GM18498 (cell line): ENCODE measurements at regions not wholly inside any gene's neighbourhood (a gene's known extent, or its start where the extent isn't known, plus 50 kb on each side); places are given as distances from the start of the nearest gene placed in this dataset.
"Not testable (repeated sequence)": the region's sequence is repeated elsewhere in the genome, so short reads cannot be mapped to it uniquely, and the experiment has no call there.

Experiments
- ATAC-seq: cut with Tn5 transposase; IDR thresholded peaks from one replicate; pipeline ENCODE4 v1.9.1; 2021; ENCODE audit warnings: mild to moderate bottlenecking, moderate library complexity; ENCODE audit not compliant: unreplicated experiment

DNA sequence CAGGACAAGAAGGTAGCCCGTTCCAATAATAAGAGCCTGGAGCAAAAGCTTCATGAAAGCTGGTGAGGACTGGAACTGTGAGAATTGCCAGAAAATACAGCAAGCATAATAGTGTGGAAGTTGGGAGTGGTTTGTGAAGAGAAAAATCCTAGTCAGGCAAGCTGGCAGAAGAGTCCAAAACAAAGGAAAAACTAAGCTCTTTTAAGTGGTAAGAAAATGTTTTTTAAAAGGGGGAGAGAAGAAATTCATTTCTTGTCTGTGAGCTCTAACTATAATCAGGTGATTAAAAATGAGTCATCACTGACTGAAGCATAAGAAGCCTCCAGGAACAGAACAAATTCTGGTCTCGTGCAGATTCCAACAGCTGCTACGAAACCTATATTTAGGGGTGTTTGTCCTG lies 102.6 kb downstream of the CAAP1 start:
- no peak for ATAC-seq

DNA sequence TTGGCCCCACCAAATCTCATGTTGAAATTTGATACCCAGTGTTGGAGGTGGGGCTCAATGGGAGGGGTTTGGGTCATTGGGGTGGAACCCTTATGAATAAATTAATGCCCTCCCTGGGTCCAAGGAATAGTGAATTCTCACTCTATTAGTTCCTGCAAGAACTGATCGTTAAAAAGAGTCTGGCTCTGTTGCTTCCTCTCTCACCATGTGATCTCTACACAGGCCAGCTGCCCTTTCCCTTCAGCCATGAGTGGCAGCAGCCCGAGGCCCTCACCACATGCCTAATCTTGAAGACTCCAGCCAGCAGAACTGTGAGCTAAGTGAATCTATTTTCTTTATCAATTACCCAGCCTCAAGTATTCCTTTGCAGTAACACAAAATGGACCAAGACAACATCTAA lies 106.0 kb downstream of the CAAP1 start:
- ATAC-seq = no peak

DNA sequence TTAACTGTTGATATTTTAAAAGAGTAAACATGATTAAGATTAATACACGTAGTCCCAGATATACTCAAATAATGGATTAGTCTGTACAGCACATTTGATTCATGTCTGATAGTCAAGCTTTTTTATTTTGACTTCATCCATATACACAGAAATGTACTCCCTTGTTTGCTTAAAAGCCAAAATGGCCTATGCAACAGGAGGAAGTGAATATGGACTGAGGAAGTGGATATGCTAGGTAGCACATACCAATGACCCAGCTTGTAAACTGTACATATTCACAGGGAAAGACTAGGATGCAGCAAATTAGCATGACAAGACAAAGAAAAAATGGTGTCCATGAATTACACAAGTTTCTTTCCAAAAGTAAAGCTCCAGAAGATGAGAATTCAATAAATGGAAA lies 109.7 kb downstream of the CAAP1 start:
- ATAC-seq = no peak

DNA sequence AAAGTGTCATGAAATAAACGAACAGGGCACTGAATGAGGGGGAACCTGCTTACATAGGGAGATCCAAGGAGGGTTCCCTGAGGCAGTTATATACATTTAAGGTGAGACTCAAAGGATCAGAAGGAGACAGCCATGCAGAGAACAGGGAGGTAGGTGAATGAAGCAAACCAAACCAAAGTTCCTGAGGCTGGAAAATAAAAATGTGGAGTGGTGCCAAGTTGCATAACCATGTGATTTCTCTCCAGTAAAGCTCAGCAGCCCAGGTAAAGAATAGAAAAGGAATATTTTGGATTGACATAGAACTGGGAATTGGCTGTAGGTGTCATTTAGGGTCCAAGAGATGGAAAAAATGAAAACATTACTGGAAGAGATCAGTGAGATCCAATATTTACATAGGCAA lies 110.7 kb downstream of the CAAP1 start:
- ATAC-seq = no peak

DNA sequence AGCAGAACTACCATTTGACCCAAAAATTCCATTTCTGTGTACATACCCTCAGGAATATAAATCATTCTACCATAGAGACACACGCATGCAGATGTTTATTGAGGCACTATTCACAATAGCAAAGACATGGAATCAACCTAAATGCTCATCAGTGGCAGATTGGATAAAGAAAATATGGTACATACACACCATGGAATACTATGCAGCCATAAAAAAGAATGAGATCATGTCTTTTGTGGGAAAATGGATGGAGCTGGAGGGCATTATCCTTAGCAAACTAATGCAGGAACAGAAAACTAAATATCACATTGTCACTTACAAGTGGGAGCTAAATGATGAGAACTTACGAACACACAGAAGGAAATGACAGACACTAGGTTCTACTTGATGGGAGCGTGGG lies 112.3 kb downstream of the CAAP1 start:
- ATAC-seq = not testable (repeated sequence)

DNA sequence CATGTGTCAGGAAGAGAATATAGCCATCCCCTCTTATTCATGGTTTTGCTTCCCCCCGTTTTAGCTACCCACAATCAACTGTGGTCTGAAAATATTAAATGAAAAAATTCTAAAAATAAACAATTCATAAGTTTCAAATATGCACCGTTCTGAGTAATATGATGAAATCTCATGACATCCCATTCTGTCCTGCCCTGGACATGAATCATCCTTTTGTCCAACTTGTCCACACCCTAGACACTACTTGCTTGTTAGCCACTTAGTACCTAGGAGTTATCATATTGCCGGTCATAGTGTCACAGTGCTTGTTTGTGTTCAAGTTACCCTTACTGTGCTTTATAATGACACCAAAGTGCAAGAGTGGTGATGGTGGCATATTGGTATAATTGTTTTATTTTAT lies 113.5 kb downstream of the CAAP1 start:
- no peak for ATAC-seq

DNA sequence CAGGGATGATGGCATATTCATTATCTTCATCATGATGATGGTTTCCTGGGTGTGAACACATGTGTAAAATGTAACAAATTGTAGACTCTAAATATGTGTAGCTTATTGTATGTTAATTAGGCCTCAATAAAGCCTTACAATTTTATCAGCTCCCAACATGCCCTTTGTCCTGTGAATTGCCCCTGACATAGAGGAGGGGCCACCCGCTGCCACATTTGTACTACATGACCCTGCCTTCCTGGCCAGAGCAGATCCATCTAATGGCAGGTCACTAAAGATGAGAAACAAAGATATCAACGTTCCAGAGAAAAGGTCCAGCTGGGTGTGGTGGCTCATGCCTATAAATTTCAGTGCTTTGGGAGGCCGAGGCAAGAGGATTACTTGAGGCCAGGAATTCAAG lies 117.2 kb downstream of the CAAP1 start:
- no peak for ATAC-seq

DNA sequence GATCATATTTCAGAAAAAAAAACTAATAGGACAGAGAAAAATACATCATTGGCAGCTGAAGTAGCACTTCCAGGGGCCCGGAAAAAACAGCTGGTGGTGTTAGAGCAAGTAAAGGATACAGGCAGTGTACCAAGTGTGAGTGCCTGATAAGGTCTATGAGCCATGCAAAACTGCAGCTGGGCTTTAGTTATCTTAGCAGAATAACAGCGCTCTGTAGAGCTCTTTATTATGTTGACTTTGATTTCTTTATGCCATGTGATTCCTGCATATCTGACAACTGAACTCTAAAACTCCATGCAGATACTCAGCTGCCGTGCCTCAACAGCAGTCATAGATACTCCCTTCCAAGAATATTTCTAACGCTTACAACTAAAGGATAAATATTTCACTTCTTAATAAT lies 119.5 kb downstream of the CAAP1 start:
- no peak for ATAC-seq

DNA sequence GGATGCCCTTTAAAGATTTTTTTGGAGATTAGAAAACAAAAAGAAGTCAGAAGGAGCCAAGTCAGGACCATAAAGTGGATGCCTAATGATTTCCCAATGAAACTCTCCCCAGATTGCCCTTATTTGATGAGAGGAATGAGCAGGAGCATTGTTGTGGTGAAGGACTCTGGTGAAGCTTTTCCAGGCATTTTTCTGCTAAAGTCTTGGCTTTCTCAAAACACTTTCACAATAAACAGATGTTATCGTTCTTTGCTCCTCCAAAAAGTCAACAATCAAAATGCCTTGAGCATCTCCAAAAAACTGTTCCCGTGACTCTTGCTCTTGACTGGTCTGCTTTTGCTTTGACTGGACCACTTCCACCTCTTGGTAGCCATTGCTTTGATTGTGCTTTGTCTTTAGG lies 121.8 kb downstream of the CAAP1 start:
- ATAC-seq = no peak

DNA sequence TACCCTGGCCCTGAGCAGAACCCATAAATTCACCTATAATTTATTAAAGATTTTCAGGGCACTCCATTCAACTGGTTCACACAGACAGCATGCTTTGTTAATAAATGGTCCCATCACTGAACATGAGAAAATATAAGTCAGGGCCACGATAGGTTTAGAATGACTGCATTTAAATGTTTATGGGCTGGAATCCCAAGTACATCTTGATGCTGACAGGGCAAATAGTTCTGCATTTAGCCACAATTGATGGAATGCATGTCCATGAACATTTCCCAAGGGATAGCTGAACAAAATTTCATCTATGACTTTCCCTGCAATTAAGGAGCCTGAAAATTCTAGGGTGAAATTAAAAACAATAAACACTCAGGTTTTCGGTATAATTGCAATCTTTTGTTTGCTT lies 124.5 kb downstream of the CAAP1 start:
- no peak for ATAC-seq

DNA sequence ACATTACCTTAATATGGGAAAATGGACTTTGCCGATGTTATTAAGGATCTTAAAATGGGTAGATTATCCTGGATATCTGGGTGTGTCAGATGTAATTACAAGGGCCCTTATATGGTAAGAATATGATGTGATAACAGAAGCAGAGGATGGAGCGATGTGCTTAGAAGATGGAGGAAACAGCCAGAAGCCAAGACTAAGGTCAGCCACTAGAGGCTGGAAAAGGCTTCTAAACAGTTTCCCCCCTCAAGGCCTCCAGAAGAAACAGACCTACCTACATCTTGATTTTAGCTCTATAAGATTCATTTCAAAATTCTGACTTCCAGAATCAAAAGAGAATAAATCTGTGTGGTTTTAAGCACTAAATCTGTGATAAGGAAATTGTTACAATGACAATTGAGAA lies 131.9 kb downstream of the CAAP1 start:
- ATAC-seq = no peak

DNA sequence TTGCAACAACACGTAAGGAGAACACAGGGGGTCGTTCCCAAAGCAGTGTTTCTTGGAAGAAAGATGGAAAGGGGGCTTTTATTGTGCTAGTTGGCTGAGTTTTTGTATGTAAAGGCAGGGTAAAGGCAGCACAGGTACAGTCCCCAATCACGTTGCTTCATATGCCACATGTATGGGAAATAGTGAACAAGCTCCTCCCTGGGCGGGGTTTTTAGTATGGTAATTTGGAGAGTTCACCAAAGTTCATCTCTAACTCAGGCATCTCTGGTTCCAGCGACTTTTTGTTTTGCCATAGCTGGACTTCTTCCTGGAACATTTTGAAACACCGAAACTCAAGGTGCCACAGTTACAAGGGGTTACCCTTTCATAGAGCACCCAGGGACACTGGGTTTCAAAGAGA lies 133.9 kb downstream of the CAAP1 start:
- ATAC-seq = no peak

DNA sequence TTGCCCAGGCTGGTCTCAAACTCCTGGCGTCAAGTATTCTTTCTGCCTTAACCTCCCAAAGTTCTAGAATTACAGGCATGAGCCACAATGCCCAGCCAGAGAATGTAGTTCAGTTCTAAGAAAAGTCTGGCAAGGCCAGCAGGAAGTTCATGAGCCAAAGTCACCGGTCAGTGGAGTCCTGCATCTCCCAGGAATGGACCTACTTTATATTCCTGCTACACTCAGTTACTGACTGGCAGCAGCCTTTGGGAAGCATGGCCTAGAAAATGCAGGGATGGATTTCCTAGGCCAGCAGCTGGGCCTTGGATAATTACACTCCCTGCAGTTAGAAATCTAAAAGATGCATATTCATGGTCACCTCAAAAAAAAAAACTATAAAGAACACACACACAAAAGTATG lies 135.7 kb downstream of the CAAP1 start:
- no peak for ATAC-seq

DNA sequence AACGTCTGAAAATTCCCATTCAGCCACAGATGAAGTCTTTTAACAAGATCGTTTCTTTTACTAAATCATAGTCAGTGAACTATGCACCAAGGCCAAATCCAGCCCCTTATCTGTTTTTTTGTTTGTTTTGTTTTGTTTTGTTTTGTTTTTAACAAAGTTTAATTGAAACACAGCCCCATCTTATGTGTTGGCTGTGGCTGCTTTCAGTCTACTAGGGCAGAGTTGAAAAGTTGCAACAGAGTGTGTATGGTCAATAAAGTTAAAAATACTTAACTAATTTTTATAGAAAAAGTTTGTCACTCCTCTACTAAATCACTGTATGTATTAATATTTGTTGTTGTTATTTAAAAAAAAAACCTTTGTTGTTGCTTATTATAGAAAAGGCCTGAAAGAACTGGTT lies 137.1 kb downstream of the CAAP1 start:
- no peak for ATAC-seq

DNA sequence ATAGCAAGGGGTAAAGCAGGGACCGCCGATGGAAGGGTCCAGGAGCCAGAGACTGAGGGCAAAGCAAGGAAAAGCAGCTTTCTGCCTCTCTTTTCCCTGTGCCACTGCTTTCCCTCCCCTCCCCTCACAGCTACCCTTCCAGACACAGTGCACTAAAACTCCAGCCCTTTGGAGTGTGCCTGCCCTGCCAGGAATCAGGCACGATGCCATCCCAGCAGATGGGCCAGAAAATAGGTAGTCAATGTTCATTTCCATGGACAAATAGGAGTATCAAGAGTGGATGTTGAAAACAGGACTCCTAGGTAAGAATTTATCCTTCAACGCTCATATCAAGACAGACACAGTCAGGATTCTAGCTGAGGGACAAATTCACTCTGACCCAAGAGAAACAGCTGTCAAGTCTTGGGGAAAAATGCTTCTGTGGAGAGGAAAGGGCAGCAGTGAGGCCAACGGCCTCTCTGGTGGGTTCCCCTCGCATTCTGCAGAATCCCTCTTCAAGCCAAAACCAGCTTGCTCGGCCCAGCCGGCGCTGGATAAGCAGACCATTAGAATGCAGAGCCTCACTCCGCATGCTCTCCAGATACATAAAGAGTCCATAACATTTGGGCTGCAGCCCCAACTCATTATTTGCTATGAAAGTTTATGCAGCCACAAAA lies 138.0 kb downstream of the CAAP1 start:
- no peak for ATAC-seq

DNA sequence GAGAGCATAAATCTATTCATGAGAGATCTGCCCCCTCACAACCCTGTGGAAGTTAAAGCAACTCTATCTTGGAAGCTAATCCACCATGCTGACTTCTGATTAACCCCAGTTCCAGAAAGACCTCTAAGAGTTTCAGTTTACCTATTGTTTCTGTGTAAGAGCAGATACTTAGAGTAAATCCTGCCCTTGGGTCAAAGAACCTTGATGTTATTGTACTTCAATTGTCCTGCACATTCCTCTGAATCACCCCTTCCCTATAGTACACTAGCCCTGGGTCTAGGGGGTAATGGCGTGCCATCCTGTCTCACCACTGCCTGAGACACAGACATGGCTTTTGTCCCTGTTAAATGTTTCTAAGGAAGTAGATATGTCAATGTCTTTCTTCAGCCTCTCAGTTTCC lies 138.6 kb downstream of the CAAP1 start:
- no peak for ATAC-seq

DNA sequence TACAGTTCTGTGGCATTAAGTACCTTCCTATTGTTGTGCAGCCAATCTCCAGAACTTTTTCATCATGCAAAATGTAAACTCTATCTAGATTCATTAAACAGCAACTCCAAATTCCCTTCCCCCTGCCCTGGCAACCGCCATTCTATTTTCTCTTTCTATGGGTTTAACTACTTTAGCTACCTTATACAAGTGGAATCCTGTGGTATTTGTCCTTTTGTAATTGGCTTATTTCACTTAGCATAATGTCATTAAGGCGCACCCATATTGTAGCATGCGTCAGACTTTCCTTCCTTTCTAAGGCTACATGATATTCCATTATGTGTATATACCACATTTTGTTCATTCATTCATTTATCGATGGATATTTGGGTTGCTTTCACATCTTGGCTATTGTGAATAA lies 142.4 kb downstream of the CAAP1 start:
- no peak for ATAC-seq

DNA sequence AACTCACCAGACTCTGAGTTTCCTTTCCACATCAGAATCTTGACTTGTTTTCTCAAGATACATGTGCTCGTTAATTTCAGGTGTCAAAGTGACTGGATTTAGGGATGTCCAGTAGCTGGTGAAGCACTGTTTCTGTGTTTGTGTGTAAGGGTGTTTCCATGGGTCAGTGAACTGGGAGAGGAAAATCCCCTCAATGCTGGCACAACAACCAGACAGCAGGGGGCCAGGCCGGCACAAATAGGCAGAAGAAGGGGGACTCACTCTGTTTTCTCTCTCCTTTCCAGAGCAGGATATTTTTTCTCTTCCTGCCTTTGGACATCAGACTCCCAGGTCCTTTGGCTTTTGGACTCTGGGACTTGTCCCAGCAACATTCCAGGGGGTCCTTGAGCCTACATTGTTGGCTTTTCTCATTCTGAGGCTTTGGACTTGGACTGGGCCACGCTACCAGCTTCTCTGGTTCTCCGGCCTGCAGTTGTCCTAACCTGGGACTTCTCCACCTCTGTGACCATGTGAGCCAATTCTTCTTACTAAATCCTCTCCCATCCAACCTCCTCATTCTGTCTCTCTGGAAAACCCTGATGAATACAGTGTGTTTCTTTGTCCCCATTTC lies 144.0 kb downstream of the CAAP1 start:
- ATAC-seq = no peak

DNA sequence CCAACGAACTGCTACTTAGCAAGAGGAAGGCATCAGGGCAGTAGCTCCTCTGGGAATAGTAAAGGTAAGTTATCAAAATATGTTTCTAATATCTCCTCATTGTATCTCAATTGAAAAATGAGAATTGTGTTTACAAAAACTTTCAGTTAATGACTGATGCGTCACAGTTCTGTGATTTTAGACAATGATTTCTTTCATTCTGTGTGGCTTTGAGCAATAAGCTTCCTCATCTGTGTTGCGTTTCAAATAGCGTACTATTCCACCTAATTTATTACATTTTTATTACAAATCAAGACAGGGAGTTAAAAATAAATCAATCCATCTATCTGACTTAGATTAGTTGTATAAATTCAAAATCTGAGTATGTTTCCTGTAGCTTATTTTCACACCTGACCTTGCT lies 145.0 kb downstream of the CAAP1 start:
- ATAC-seq = no peak

DNA sequence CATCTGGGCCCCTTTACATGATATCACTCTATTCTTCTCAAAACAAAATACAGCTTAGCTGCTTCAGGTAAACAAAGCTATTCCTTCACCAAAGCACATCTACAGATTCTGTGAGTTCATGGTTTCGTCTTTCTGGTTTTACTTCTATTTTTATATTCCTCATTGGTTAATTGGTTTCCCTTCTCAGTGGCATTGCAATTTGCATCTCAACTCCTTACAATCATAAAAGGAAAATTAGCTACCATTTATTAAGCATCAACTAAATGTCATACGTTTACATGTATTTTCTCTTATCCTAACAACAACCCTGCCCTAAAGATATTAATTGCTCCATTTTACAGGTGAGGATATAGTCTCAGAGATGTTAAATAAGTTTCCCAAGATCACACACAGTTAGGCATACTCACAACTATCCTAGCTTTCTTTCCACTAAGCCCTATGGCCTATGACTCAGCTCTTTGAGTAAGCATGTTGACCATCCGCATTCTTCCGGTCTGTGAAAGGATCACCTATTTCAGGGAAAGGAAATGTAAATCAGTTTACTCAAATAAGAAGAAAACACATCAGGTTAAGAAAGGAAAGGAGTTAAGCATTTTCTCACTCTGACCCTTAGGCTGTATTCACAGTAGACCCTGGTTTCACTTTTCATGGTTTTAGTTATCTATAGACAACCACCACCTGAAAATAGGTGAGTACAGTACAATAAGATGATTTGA lies 146.1 kb downstream of the CAAP1 start:
- ATAC-seq = peak; percentile 91

DNA sequence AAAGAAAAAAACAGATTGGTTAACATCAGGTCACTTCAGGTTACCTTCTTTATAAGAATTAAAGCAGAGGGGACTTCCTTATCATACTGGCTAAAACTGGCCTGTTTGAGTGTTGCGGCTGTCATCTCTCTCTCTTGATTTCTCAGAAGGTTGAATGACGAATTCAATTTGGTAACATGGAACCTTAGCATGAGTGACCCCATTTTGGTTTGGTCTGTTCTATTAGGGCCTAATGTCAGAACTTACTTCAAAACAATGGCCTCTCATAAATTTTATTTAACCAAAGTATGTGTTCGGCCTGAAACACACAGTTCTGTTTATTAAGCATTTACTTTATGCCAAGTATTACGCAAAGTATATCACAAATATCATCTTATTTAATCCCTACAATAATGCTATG lies 147.5 kb downstream of the CAAP1 start:
- ATAC-seq = no peak

DNA sequence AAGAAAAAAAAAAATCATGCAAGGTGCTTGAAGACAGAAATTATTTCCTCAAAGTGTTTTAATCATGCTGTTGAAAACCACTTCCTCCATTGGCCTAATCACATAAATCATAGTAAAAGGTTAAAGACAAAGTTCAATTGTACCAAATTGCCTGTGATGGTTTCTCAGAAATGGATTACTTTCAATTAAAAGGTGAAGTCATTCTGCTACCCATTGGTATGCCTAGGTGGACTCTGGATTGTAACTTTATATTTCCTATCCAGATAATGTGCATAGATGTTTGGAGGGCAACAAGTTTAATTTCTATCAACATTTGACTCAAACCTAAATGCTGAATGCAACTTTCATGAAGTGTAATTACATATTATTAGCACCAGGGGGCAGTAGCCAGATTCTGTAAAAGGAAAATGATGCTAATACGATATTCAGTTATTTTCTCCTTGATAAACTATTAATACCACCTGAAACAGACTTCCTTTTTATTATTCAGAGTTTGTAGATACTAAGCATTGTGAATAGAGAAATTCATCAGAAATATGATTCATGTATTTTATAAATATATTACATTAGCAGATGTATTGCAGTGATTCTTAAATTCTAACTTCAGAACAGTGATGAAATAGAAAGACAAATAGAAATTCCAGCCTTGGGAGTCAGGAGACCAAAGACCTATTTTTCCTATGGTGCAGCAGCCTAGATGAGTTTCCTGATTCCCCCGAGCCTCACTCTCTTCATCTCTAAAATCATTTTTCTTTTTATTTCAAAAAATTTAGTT lies 148.2 kb downstream of the CAAP1 start:
- ATAC-seq = no peak
